ENCODE measurements at regions not wholly inside any gene's neighbourhood (a gene's known extent, or its start where the extent isn't known, plus 50 kb on each side); places are given as distances from the start of the nearest gene placed in this dataset.

- H3K27ac ChIP-seq (ENCODE audit: low read depth, low read length): no peak overlapping the region
These were observed 174.3 kb downstream of the SYK start for GRCh38 chr9:90975781-90976538.

GRCh38 chr9:90979138-90979551 lies 177.5 kb downstream of the SYK start:
- Histone ChIP-seq H3K4me1 (ENCODE audit: control insufficient read depth, low read length) (no peaks in the 10 kb centered on the region), H3K4me3 (ENCODE audit: low read length) (no peak overlapping the region), H3K4me2 (ENCODE audit: low read length) (no peak overlapping the region), H3K27ac (ENCODE audit: low read depth, low read length) (no peak overlapping the region), H3F3A (ENCODE audit: control insufficient read depth, insufficient read depth) (no peaks in the 10 kb centered on the region), H4K20me1 (ENCODE audit: control insufficient read depth, insufficient read depth, low read depth, low read length) (no peaks in the 10 kb centered on the region), H3K9me2 (replicated peaks; ENCODE audit: control insufficient read depth, low read length) (no peaks in the 10 kb centered on the region), H3K79me2 (ENCODE audit: control insufficient read depth, low read length) (no peaks in the 10 kb centered on the region), H3K9me3 (ENCODE audit: control insufficient read depth, insufficient read depth, low read length) (no peaks in the 10 kb centered on the region), H3K36me3 (ENCODE audit: control insufficient read depth, low read length) (no peaks in the 10 kb centered on the region), H3K27me3 (ENCODE audit: control insufficient read depth, low read length) (peaks cover 8% of the 10 kb centered on the region; the same call in 1 of the 2 replicates)
- TF ChIP-seq CTCF (IDR thresholded peaks at IDR 0.05; ENCODE audit: low read depth, low read length, poor library complexity, severe bottlenecking): no peak
- no peak for TF ChIP-seq EZH2phosphoT487 (IDR thresholded peaks at IDR 0.05; ENCODE audit: borderline replicate concordance, low read length)

More at GRCh38 chr9:90975781-90976538, 174.3 kb downstream of the SYK start:
- TF ChIP-seq EZH2phosphoT487 (IDR thresholded peaks at IDR 0.05; ENCODE audit: borderline replicate concordance, low read length): no peak
- no peak for TF ChIP-seq CTCF (IDR thresholded peaks at IDR 0.05; ENCODE audit: low read depth, low read length, poor library complexity, severe bottlenecking)
- no peaks in the 10 kb centered on the region for H3K36me3 ChIP-seq (ENCODE audit: control insufficient read depth, low read length)
- H3K79me2 ChIP-seq (ENCODE audit: control insufficient read depth, low read length): no peaks in the 10 kb centered on the region
- H3K4me3 ChIP-seq (ENCODE audit: low read length): no peak overlapping the region
- peaks cover 8% of the 10 kb centered on the region; the same call in 1 of the 2 replicates for H3K27me3 ChIP-seq (ENCODE audit: control insufficient read depth, low read length)
- H3K4me2 ChIP-seq (ENCODE audit: low read length): no peak overlapping the region
- no peaks in the 10 kb centered on the region for H3K9me3 ChIP-seq (ENCODE audit: control insufficient read depth, insufficient read depth, low read length)
- no peaks in the 10 kb centered on the region for H3F3A ChIP-seq (ENCODE audit: control insufficient read depth, insufficient read depth)
- no peaks in the 10 kb centered on the region for H3K4me1 ChIP-seq (ENCODE audit: control insufficient read depth, low read length)
- H4K20me1 ChIP-seq (ENCODE audit: control insufficient read depth, insufficient read depth, low read depth, low read length): no peaks in the 10 kb centered on the region
- H3K9me2 ChIP-seq (replicated peaks; ENCODE audit: control insufficient read depth, low read length): no peaks in the 10 kb centered on the region

GRCh38 chr9:90979639-90980038 lies 178.0 kb downstream of the SYK start:
- no peaks in the 10 kb centered on the region for H3K9me3 ChIP-seq (ENCODE audit: control insufficient read depth, insufficient read depth, low read length)
- no peaks in the 10 kb centered on the region for H3K36me3 ChIP-seq (ENCODE audit: control insufficient read depth, low read length)
- H3K4me3 ChIP-seq (ENCODE audit: low read length): no peak overlapping the region
- no peaks in the 10 kb centered on the region for H3F3A ChIP-seq (ENCODE audit: control insufficient read depth, insufficient read depth)
- 0 out of 2 replicates have a peak, but pooled peaks cover 6% of the 10 kb centered on the region for H3K27me3 ChIP-seq (ENCODE audit: control insufficient read depth, low read length)
- no peak overlapping the region for H3K4me2 ChIP-seq (ENCODE audit: low read length)
- no peaks in the 10 kb centered on the region for H3K9me2 ChIP-seq (replicated peaks; ENCODE audit: control insufficient read depth, low read length)
- no peak for TF ChIP-seq CTCF (IDR thresholded peaks at IDR 0.05; ENCODE audit: low read depth, low read length, poor library complexity, severe bottlenecking)
- TF ChIP-seq EZH2phosphoT487 (IDR thresholded peaks at IDR 0.05; ENCODE audit: borderline replicate concordance, low read length): no peak
- H3K4me1 ChIP-seq (ENCODE audit: control insufficient read depth, low read length): no peaks in the 10 kb centered on the region
- no peak overlapping the region for H3K27ac ChIP-seq (ENCODE audit: low read depth, low read length)
- H4K20me1 ChIP-seq (ENCODE audit: control insufficient read depth, insufficient read depth, low read depth, low read length): no peaks in the 10 kb centered on the region
- no peaks in the 10 kb centered on the region for H3K79me2 ChIP-seq (ENCODE audit: control insufficient read depth, low read length)

Measured in DOHH2 (cell line).